Kidney tubule cell (primary cell): ENCODE measurements at regions not wholly inside any gene's neighbourhood (a gene's known extent, or its start where the extent isn't known, plus 50 kb on each side); places are given as distances from the start of the nearest gene placed in this dataset.

ENCODE experiments used
- DNase-seq: peaks from one replicate; pipeline ENCODE4 v3.0.0-alpha.2; 2018; ENCODE audit warnings: low spot score

- DNase-seq: no peak
Measured at GRCh38 chr4:107156443-107156842, 120.3 kb upstream of the DKK2 start.

GRCh38 chr4:107155366-107155765 lies 119.3 kb upstream of the DKK2 start:
- DNase-seq: no peak

GRCh38 chr4:107153956-107154355 lies 117.8 kb upstream of the DKK2 start:
- DNase-seq: no peak

GRCh38 chr4:107153228-107153627 lies 117.1 kb upstream of the DKK2 start:
- peak; percentile 16 for DNase-seq

GRCh38 chr4:107151173-107151572 lies 115.1 kb upstream of the DKK2 start:
- DNase-seq: no peak

GRCh38 chr4:107148904-107149303 lies 112.8 kb upstream of the DKK2 start:
- DNase-seq: no peak

GRCh38 chr4:107147873-107148272 lies 111.8 kb upstream of the DKK2 start:
- DNase-seq: no peak

- DNase-seq: no peak
Measured at GRCh38 chr4:107138433-107138832, 102.3 kb upstream of the DKK2 start.

GRCh38 chr4:107133965-107134653 lies 98.0 kb upstream of the DKK2 start:
- no peak for DNase-seq

- DNase-seq: peak; percentile 23
Measured at GRCh38 chr4:107131295-107131694, 95.2 kb upstream of the DKK2 start.

- no peak for DNase-seq
Measured at GRCh38 chr4:107130157-107130556, 94.0 kb upstream of the DKK2 start.

- no peak for DNase-seq
Measured at GRCh38 chr4:107129611-107130010, 93.5 kb upstream of the DKK2 start.

GRCh38 chr4:107129076-107129475 lies 93.0 kb upstream of the DKK2 start:
- DNase-seq: no peak

- DNase-seq: no peak
Measured at GRCh38 chr4:107128116-107128515, 92.0 kb upstream of the DKK2 start.

GRCh38 chr4:107125496-107125895 lies 89.4 kb upstream of the DKK2 start:
- DNase-seq: no peak

- no peak for DNase-seq
Measured at GRCh38 chr4:107122736-107123135, 86.6 kb upstream of the DKK2 start.

- no peak for DNase-seq
Measured at GRCh38 chr4:107120661-107121060, 84.5 kb upstream of the DKK2 start.

- DNase-seq: no peak
Measured at GRCh38 chr4:107117726-107118125, 81.6 kb upstream of the DKK2 start.

GRCh38 chr4:107115185-107115847 lies 79.2 kb upstream of the DKK2 start:
- no peak for DNase-seq

- no peak for DNase-seq
Measured at GRCh38 chr4:107114059-107114458, 77.9 kb upstream of the DKK2 start.

- no peak for DNase-seq
Measured at GRCh38 chr4:107098401-107098800, 62.3 kb upstream of the DKK2 start.

GRCh38 chr4:107094976-107095375 lies 58.9 kb upstream of the DKK2 start:
- DNase-seq: no peak

GRCh38 chr4:107094332-107094731 lies 58.2 kb upstream of the DKK2 start:
- DNase-seq: peak; percentile 1
